Kidney (tissue), 13 donors: ENCODE measurements at regions not wholly inside any gene's neighbourhood (a gene's known extent, or its start where the extent isn't known, plus 50 kb on each side); places are given as distances from the start of the nearest gene placed in this dataset.

ENCODE experiments used
- DNase-seq, 5 donors: peaks; one replicate each; pipeline ENCODE4 v3.0.0-alpha.2; 2013 to 2020
- FAIRE-seq: peaks from 2 replicates; lab custom pipeline; 2012; peaks lifted over from hg19 to GRCh38; lab: Jason Lieb, UNC
- H3K27ac ChIP-seq, 2 donors: one replicate each; pipeline ENCODE4 v1.7.0; 2013; ENCODE audit warnings: low read depth in 2 of 2, low read length in 2 of 2, inconsistent platforms in 1 of 2
- H3K27me3 ChIP-seq: one replicate; pipeline ENCODE4 v1.7.1; 2013; ENCODE audit warnings: low read length, inconsistent platforms; ENCODE audit not compliant: control insufficient read depth, insufficient read depth
- H3K36me3 ChIP-seq, 3 donors: one replicate each; pipeline versions ENCODE4 v1.7.0 to v1.7.1; 2013; ENCODE audit warnings: low read length in 3 of 3, control low read depth in 1 of 3, inconsistent platforms in 1 of 3; ENCODE audit not compliant: insufficient read depth in 3 of 3, control insufficient read depth in 2 of 3
- H3K4me1 ChIP-seq, 3 donors: one replicate each; pipeline versions ENCODE4 v1.7.0 to v1.7.1; 2013; ENCODE audit warnings: low read length in 3 of 3, inconsistent platforms in 1 of 3, low read depth in 1 of 3; ENCODE audit not compliant: control insufficient read depth in 2 of 3, insufficient read depth in 2 of 3
- H3K4me3 ChIP-seq, 3 donors: one replicate each; pipeline versions ENCODE4 v1.7.0 to v1.8.1; 2013; ENCODE audit warnings: low read length in 3 of 3, control low read depth in 1 of 3, inconsistent platforms in 1 of 3
- H3K9ac ChIP-seq, 3 donors: one replicate each; pipeline versions ENCODE4 v1.7.0 to v1.7.1; 2013; ENCODE audit warnings: low read length in 3 of 3, control low read depth in 1 of 3, inconsistent platforms in 1 of 3
- H3K9me3 ChIP-seq, 3 donors: one replicate each; pipeline versions ENCODE4 v1.7.0 to v1.7.1; 2013; ENCODE audit warnings: low read length in 3 of 3, control low read depth in 1 of 3, inconsistent platforms in 1 of 3; ENCODE audit not compliant: control insufficient read depth in 2 of 3, insufficient read depth in 1 of 3
- CTCF ChIP-seq: IDR thresholded peaks from 3 replicates; pipeline ENCODE4 v1.5.1; 2012; ENCODE audit warnings: mild to moderate bottlenecking, moderate library complexity, borderline replicate concordance; ENCODE audit not compliant: insufficient read depth; ENCODE audit errors: extremely low read depth
- intact Hi-C: fragments of 100-400 bp; cut with DNase I; formaldehyde crosslinking; loops from one replicate; pipeline ENCODE4 v1.11.1; 2022
- donor health status: control.
- donor health status: control.
- donor health status: control.
- donor health status: control.
- donor health status: control.
- donor health status: DM: yes; HTN: yes; CAD: no.
- donor health status: Normal renal cell carcinoma (clear cell type).

GRCh38 chr7:88689821-88690220 is 69.7 kb upstream of the ZNF804B start:
- TF ChIP-seq CTCF, result no peak
- no peaks in the 10 kb centered on the region for H3K9me3 ChIP-seq
- DNase-seq (no peak), FAIRE-seq (no peak)
- H3K27me3 ChIP-seq, result no peaks in the 10 kb centered on the region
- H3K4me1 ChIP-seq, result no peaks in the 10 kb centered on the region
- H3K4me3 ChIP-seq, result no peak overlapping the region
- H3K27ac ChIP-seq, result no peak overlapping the region
- no peak overlapping the region for H3K9ac ChIP-seq
- no peaks in the 10 kb centered on the region for H3K36me3 ChIP-seq
- intact Hi-C loops, result no loop called here

- intact Hi-C loops, result no loop called here
- no peaks in the 10 kb centered on the region for H3K4me1 ChIP-seq
- DNase-seq, result no peak
- H3K27me3 ChIP-seq, result no peaks in the 10 kb centered on the region
- H3K27ac ChIP-seq, result no peak overlapping the region
- no peak overlapping the region for H3K4me3 ChIP-seq
- TF ChIP-seq CTCF, result no peak
- H3K9ac ChIP-seq, result no peak overlapping the region
- H3K9me3 ChIP-seq, result no peaks in the 10 kb centered on the region
- no peaks in the 10 kb centered on the region for H3K36me3 ChIP-seq
- FAIRE-seq, result peak; percentile 11
These were observed 71.3 kb upstream of the ZNF804B start for GRCh38 chr7:88688222-88688621.

GRCh38 chr7:88686468-88687229 is 72.9 kb upstream of the ZNF804B start:
- Histone ChIP-seq H3K27ac (no peak overlapping the region), H3K9me3 (no peaks in the 10 kb centered on the region), H3K4me1 (no peaks in the 10 kb centered on the region), H3K9ac (no peak overlapping the region), H3K4me3 (no peak overlapping the region), H3K36me3 (no peaks in the 10 kb centered on the region), H3K27me3 (no peaks in the 10 kb centered on the region)
- no peak for DNase-seq
- TF ChIP-seq CTCF, result no peak
- intact Hi-C loops, result no loop called here
- FAIRE-seq, result no peak
